ENCODE measurements at regions not wholly inside any gene's neighbourhood (a gene's known extent, or its start where the extent isn't known, plus 50 kb on each side); places are given as distances from the start of the nearest gene placed in this dataset.

DNA sequence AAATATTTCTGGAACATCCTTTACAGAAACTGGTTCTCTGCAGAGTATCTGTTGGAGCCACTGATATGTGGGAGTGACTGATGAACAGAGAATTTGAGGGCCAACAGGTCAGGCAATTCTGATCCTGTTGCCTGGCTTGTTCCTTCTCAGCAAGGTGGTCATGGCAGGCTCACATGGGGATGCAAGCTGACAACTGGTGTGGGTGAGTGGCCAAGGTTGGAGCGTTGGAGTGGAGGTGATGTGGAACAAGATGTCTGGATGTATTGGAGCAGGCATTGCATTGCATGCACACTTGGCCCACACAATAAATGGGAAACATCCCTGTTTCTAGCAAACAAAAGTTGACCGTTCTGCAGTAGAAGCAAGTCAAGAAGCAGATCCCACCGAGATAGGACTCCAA, 380.7 kb downstream of the ZNF536 start:
- Histone ChIP-seq H3K9me3 (peaks cover 0 to 24% (median 9%) of the 10 kb centered on the region in 11 donors), H3K36me3 (no peaks in the 10 kb centered on the region), H3K27ac (no peak overlapping the region), H3K27me3 (peaks cover 0 to 6% (median 0%) of the 10 kb centered on the region in 7 donors), H3K4me1 (peaks cover 0 to 13% (median 0%) of the 10 kb centered on the region in 9 donors), H3K4me3 (no peak overlapping the region)
- WGBS, 2 donors: 76 to 82% methylated on average over 3 of the region's 3 CpGs
- no peak for DNase-seq
- TF ChIP-seq, protein P1, sequence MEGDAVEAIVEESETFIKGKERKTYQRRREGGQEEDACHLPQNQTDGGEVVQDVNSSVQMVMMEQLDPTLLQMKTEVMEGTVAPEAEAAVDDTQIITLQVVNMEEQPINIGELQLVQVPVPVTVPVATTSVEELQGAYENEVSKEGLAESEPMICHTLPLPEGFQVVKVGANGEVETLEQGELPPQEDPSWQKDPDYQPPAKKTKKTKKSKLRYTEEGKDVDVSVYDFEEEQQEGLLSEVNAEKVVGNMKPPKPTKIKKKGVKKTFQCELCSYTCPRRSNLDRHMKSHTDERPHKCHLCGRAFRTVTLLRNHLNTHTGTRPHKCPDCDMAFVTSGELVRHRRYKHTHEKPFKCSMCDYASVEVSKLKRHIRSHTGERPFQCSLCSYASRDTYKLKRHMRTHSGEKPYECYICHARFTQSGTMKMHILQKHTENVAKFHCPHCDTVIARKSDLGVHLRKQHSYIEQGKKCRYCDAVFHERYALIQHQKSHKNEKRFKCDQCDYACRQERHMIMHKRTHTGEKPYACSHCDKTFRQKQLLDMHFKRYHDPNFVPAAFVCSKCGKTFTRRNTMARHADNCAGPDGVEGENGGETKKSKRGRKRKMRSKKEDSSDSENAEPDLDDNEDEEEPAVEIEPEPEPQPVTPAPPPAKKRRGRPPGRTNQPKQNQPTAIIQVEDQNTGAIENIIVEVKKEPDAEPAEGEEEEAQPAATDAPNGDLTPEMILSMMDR (IDR thresholded peaks at IDR 0.05): no peak
- no peak for ATAC-seq
- intact Hi-C loops (cut with DNase I): no loop called here

DNA sequence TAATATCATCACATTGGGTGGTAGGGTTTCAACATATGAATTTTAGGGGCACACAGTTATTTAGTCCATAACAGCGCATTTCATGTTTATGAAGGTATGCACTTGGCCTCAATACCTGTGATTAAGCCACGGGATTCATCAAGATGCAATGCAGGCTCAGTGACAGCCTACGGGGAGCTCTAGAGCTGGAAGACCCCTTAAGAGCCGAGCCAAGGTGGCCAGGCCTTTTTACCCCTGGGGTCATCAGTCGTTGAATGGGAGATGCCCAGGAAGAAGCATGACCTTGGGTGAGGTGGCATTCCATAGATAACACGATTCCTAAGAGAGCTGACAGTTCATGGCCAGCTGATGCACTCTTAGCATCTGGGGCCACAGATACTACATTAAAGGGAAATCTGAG, 380.0 kb downstream of the ZNF536 start:
- peaks cover 0 to 13% (median 0%) of the 10 kb centered on the region in 9 donors for H3K4me1 ChIP-seq
- H3K9me3 ChIP-seq: peaks cover 0 to 24% (median 9%) of the 10 kb centered on the region in 11 donors
- no peak overlapping the region for H3K27ac ChIP-seq
- intact Hi-C loops (cut with DNase I): no loop called here
- ATAC-seq (no peak), DNase-seq (no peak)
- H3K4me3 ChIP-seq: no peak overlapping the region
- no peaks in the 10 kb centered on the region for H3K36me3 ChIP-seq
- peaks cover 0 to 6% (median 0%) of the 10 kb centered on the region in 7 donors for H3K27me3 ChIP-seq
- TF ChIP-seq, protein P1 (IDR thresholded peaks at IDR 0.05): no peak
- 55 to 61% methylated on average over 6 of the region's 6 CpGs for WGBS, 2 donors

DNA sequence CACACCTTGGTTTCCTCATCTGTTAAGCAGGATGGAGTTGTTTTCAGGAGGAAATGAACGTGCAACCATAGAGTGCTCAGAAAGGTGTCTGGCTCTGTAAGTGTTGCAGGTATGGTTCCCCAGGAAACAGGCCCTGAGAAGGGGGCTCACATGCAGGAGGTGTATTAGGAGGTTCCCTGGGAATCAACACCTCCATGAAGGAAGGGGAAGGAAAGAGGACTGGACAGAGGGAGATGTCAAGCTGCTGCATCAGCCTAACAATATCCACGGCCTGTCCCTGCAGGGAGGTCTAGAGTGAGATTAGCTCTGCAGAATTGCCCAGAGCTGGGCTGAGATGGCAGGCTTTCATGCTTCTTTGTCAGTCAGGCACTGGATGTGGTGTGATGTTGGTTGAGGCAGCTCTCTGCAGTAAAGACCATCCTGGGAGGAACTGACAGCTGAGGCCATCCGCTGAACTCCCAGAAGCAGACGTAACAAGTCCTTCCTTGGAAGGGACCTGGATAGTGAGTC, 373.3 kb downstream of the ZNF536 start:
- intact Hi-C loops (cut with DNase I): no loop called here
- H3K4me1 ChIP-seq: no peaks in the 10 kb centered on the region
- ATAC-seq: no peak
- 86 to 89% methylated on average over 4 of the region's 4 CpGs for WGBS, 2 donors
- H3K36me3 ChIP-seq: no peaks in the 10 kb centered on the region
- TF ChIP-seq, protein P1 (IDR thresholded peaks at IDR 0.05): no peak
- H3K4me3 ChIP-seq: no peak overlapping the region
- H3K27me3 ChIP-seq: peaks cover 0 to 20% (median 0%) of the 10 kb centered on the region in 7 donors
- peaks cover 0 to 15% (median 6%) of the 10 kb centered on the region in 11 donors for H3K9me3 ChIP-seq
- no peak for DNase-seq
- H3K27ac ChIP-seq: no peak overlapping the region

DNA sequence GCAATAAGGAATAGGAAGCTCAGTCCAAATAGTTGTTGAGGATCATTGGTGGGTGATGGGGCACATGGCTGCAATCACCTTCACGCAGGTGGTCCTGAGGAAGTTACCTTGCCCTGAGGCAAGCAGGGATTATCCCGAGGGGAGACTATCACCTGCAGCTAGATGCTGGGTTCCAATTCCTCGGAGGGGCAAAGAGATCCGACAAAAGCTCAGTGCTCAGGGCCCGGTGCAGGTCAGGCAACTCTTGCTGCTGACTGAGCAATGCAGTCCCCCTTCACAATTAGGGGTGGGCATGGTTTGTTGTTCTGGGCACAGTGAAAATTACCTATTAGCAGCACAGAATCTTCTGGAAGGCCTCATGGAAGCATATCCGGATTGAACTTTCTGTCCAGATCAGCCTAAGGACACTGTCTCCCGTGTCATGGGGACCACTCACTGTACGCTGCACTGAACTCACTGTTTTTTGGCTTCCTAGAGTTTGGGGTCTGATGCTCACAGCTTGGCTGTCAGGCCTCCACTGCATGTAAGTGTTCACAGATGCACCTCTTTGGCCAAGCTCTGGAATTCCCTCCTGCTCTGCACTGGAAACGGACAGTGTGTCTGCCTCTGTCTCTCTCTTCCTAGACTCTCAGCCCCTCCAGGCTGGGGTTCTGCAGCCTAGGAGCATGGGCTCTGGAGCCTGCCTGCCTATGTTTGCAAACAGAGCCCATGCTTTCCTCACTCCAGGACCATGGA, 372.7 kb downstream of the ZNF536 start:
- H3K4me1 ChIP-seq: no peaks in the 10 kb centered on the region
- H3K27me3 ChIP-seq: peaks cover 0 to 26% (median 0%) of the 10 kb centered on the region in 7 donors
- TF ChIP-seq, protein P1 (IDR thresholded peaks at IDR 0.05): no peak
- intact Hi-C loops (cut with DNase I): no loop called here
- no peak for ATAC-seq
- 88 to 96% methylated on average over 9 of the region's 9 CpGs for WGBS, 2 donors
- no peak for DNase-seq
- H3K36me3 ChIP-seq: no peaks in the 10 kb centered on the region
- no peak overlapping the region for H3K4me3 ChIP-seq
- H3K27ac ChIP-seq: no peak overlapping the region
- peaks cover 0 to 9% (median 2%) of the 10 kb centered on the region in 11 donors for H3K9me3 ChIP-seq
